ENCODE measurements at regions not wholly inside any gene's neighbourhood (a gene's known extent, or its start where the extent isn't known, plus 50 kb on each side); places are given as distances from the start of the nearest gene placed in this dataset.

DNA sequence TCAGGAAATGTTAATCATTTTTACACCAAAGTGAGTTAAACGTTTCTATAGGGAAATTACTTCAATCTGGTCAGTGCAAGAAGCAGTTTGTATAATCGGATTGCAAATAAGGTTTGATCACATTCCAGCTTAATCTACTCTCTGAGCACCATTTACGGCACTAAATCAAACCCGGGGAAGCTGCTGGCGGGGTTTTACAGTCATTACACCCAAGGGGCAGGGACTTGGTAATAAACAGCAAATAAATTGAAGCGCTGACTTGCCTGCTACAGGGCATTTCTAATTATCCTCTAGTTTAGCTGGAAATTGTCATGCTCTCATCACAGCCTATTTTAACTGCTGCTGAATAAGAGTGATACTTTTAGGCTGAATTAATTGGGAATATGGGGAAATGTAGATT lies 152.1 kb upstream of the SOX21 start:
- no peaks in the 10 kb centered on the region for H4K20me1 ChIP-seq (replicated peaks; ENCODE audit: insufficient read depth)
- peaks cover 3% of the 10 kb centered on the region; the same call in 1 of the 2 replicates for H3K4me1 ChIP-seq (ENCODE audit: insufficient read depth)
- H3K27ac Mint-ChIP-seq: no peak overlapping the region
- no peak overlapping the region for H3K4me3 ChIP-seq
- no peaks in the 10 kb centered on the region; the same call in 2 of the 3 replicates for H3K36me3 Mint-ChIP-seq (ENCODE audit: low read depth)
- H3K27ac ChIP-seq (ENCODE audit: low read depth): no peak overlapping the region
- H3K27me3 Mint-ChIP-seq (ENCODE audit: insufficient read depth, low read depth, poor library complexity): no peaks in the 10 kb centered on the region
- H3K9me2 ChIP-seq (ENCODE audit: insufficient read depth): 0 out of 2 replicates have a peak, but pooled peaks cover 2% of the 10 kb centered on the region
- ATAC-seq (no peak), DNase-seq (ENCODE audit: low spot score) (no peak)
- no peak for TF ChIP-seq ZNF114 (CRISPR knock-in tag; IDR thresholded peaks at IDR 0.05)
- H3K36me3 ChIP-seq (ENCODE audit: insufficient read depth): no peaks in the 10 kb centered on the region
- H3K4me3 Mint-ChIP-seq: no peak overlapping the region
- no peaks in the 10 kb centered on the region for H3K79me2 ChIP-seq (replicated peaks; ENCODE audit: insufficient read depth)
- H3K9me3 Mint-ChIP-seq: no peaks in the 10 kb centered on the region
- H3F3A ChIP-seq (replicated peaks; ENCODE audit: low read depth): no peaks in the 10 kb centered on the region
- H3K27me3 ChIP-seq (ENCODE audit: insufficient read depth): no peaks in the 10 kb centered on the region
- no peak overlapping the region for H2AFZ ChIP-seq
- H3K4me1 Mint-ChIP-seq: peaks cover 9% of the 10 kb centered on the region
- no peak overlapping the region for H3K4me2 ChIP-seq

DNA sequence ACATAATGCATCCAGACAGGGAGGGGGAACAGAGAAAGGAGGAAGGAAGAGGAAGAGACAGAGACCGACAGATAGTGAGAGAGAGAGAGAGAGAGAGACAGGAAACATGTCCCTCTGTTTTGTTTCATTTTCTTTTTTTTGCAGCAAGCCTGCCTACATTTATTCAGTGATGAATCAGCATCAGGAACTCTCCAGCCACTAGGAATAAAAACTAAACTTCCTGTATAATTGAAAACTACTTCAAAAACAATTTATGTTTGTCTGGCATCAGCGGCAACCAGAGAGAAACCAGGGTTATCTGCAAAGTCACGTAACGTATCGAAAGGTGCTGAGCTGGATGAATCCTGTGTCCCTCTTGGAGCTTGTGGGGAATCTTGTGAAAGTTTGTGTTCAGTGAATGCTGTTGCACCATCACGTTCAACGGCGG lies 148.6 kb upstream of the SOX21 start:
- Histone ChIP-seq H3K27ac (ENCODE audit: low read depth) (no peak overlapping the region), H4K20me1 (replicated peaks; ENCODE audit: insufficient read depth) (no peaks in the 10 kb centered on the region), H3K4me1 (ENCODE audit: insufficient read depth) (peaks cover 3% of the 10 kb centered on the region; the same call in 1 of the 2 replicates), H3K36me3 (ENCODE audit: insufficient read depth) (no peaks in the 10 kb centered on the region), H3K79me2 (replicated peaks; ENCODE audit: insufficient read depth) (no peaks in the 10 kb centered on the region), H2AFZ (peak overlapping the region; percentile 74; the same call in 1 of the 2 replicates), H3K27me3 (ENCODE audit: insufficient read depth) (no peaks in the 10 kb centered on the region), H3K4me2 (no peak overlapping the region), H3K4me3 (no peak overlapping the region), H3F3A (replicated peaks; ENCODE audit: low read depth) (no peaks in the 10 kb centered on the region), H3K9me2 (ENCODE audit: insufficient read depth) (peaks cover 7% of the 10 kb centered on the region; the same call in 1 of the 2 replicates)
- ATAC-seq (no peak), DNase-seq (ENCODE audit: low spot score) (no peak)
- Mint-ChIP-seq H3K4me1 (peaks cover 16% of the 10 kb centered on the region), H3K27me3 (ENCODE audit: insufficient read depth, low read depth, poor library complexity) (no peaks in the 10 kb centered on the region), H3K4me3 (no peak overlapping the region), H3K36me3 (ENCODE audit: low read depth) (no peaks in the 10 kb centered on the region), H3K9me3 (no peaks in the 10 kb centered on the region), H3K27ac (peak overlapping the region; percentile 49; the same call in 1 of the 2 replicates)
- no peak for TF ChIP-seq CREB1 (CRISPR knock-in tag; IDR thresholded peaks at IDR 0.05; ENCODE audit: low read depth)
- no peak for TF ChIP-seq POLR2AphosphoS5 (IDR thresholded peaks at IDR 0.05; ENCODE audit: low read depth)
- no peak for TF ChIP-seq EZH2 (IDR thresholded peaks at IDR 0.05; ENCODE audit: low read depth, unreplicated experiment)

DNA sequence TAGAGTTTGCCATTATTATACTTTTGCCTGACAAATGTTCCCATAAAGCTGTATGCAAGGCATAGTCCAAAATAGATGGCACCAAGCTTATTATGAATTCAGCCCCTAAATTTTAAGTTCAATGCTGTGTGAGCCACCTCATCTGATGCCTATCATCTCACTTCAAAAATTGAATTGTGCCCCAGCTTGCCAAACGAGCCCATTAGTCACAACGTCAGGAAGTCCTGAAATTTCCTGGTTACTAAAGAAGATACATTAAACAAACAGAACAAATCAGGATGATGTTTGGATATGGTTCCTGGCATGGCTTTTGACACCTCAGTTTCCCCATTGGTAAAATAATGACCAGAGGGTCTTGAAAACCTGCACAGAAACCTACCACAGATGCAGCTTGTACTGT lies 147.5 kb upstream of the SOX21 start:
- Mint-ChIP-seq H3K27ac (no peak overlapping the region), H3K4me3 (no peak overlapping the region), H3K27me3 (ENCODE audit: insufficient read depth, low read depth, poor library complexity) (no peaks in the 10 kb centered on the region), H3K36me3 (ENCODE audit: low read depth) (no peaks in the 10 kb centered on the region), H3K4me1 (peaks cover 16% of the 10 kb centered on the region), H3K9me3 (no peaks in the 10 kb centered on the region)
- Histone ChIP-seq H3K36me3 (ENCODE audit: insufficient read depth) (no peaks in the 10 kb centered on the region), H3F3A (replicated peaks; ENCODE audit: low read depth) (no peaks in the 10 kb centered on the region), H3K9me2 (ENCODE audit: insufficient read depth) (peaks cover 7% of the 10 kb centered on the region; the same call in 1 of the 2 replicates), H3K27me3 (ENCODE audit: insufficient read depth) (no peaks in the 10 kb centered on the region), H3K27ac (ENCODE audit: low read depth) (no peak overlapping the region), H3K4me3 (no peak overlapping the region), H4K20me1 (replicated peaks; ENCODE audit: insufficient read depth) (no peaks in the 10 kb centered on the region), H3K4me2 (no peak overlapping the region), H2AFZ (peak overlapping the region; percentile 47; the same call in 1 of the 2 replicates), H3K4me1 (ENCODE audit: insufficient read depth) (peaks cover 3% of the 10 kb centered on the region; the same call in 1 of the 2 replicates), H3K79me2 (replicated peaks; ENCODE audit: insufficient read depth) (no peaks in the 10 kb centered on the region)
- no peak for DNase-seq (ENCODE audit: low spot score)
- no peak for ATAC-seq
- TF ChIP-seq ETS1 (IDR thresholded peaks at IDR 0.05) (no peak), EZH2phosphoT487 (IDR thresholded peaks at IDR 0.05; ENCODE audit: unreplicated experiment) (no peak), ZNF331 (CRISPR knock-in tag; IDR thresholded peaks at IDR 0.05; ENCODE audit: low read depth) (no peak), CREB1 (CRISPR knock-in tag; IDR thresholded peaks at IDR 0.05; ENCODE audit: low read depth) (no peak), ZNF114 (CRISPR knock-in tag; IDR thresholded peaks at IDR 0.05) (no peak), JUNB (IDR thresholded peaks at IDR 0.05; ENCODE audit: unreplicated experiment) (no peak), EZH2 (IDR thresholded peaks at IDR 0.05; ENCODE audit: low read depth, unreplicated experiment) (no peak), POLR2AphosphoS5 (IDR thresholded peaks at IDR 0.05; ENCODE audit: low read depth) (no peak)
- TF ChIP-seq, protein P1, sequence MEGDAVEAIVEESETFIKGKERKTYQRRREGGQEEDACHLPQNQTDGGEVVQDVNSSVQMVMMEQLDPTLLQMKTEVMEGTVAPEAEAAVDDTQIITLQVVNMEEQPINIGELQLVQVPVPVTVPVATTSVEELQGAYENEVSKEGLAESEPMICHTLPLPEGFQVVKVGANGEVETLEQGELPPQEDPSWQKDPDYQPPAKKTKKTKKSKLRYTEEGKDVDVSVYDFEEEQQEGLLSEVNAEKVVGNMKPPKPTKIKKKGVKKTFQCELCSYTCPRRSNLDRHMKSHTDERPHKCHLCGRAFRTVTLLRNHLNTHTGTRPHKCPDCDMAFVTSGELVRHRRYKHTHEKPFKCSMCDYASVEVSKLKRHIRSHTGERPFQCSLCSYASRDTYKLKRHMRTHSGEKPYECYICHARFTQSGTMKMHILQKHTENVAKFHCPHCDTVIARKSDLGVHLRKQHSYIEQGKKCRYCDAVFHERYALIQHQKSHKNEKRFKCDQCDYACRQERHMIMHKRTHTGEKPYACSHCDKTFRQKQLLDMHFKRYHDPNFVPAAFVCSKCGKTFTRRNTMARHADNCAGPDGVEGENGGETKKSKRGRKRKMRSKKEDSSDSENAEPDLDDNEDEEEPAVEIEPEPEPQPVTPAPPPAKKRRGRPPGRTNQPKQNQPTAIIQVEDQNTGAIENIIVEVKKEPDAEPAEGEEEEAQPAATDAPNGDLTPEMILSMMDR (conservative IDR thresholded peaks at IDR 0.05; ENCODE audit: low read depth in 2 of 2): no peak
